ENCODE measurements at regions not wholly inside any gene's neighbourhood (a gene's known extent, or its start where the extent isn't known, plus 50 kb on each side); places are given as distances from the start of the nearest gene placed in this dataset.

- TF ChIP-seq, protein P1, sequence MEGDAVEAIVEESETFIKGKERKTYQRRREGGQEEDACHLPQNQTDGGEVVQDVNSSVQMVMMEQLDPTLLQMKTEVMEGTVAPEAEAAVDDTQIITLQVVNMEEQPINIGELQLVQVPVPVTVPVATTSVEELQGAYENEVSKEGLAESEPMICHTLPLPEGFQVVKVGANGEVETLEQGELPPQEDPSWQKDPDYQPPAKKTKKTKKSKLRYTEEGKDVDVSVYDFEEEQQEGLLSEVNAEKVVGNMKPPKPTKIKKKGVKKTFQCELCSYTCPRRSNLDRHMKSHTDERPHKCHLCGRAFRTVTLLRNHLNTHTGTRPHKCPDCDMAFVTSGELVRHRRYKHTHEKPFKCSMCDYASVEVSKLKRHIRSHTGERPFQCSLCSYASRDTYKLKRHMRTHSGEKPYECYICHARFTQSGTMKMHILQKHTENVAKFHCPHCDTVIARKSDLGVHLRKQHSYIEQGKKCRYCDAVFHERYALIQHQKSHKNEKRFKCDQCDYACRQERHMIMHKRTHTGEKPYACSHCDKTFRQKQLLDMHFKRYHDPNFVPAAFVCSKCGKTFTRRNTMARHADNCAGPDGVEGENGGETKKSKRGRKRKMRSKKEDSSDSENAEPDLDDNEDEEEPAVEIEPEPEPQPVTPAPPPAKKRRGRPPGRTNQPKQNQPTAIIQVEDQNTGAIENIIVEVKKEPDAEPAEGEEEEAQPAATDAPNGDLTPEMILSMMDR (conservative IDR thresholded peaks at IDR 0.05; ENCODE audit: low read depth, low read length), result no peak
- TF ChIP-seq EZH2phosphoT487 (IDR thresholded peaks at IDR 0.05; ENCODE audit: borderline replicate concordance, low read length) (no peak), EZH2 (IDR thresholded peaks at IDR 0.05; ENCODE audit: low read length, unreplicated experiment) (no peak)
Observed at GRCh38 chr4:149248191-149248764, 567.4 kb downstream of the IQCM start.

All from PC-3 (cell line).